Progenitor cell of endocrine pancreas (in vitro differentiated cells): ENCODE measurements at regions not wholly inside any gene's neighbourhood (a gene's known extent, or its start where the extent isn't known, plus 50 kb on each side); places are given as distances from the start of the nearest gene placed in this dataset.

ENCODE experiments used
- DNase-seq: peaks from one replicate; pipeline ENCODE4 v3.0.0; 2021; ENCODE audit warnings: low spot score; ENCODE audit not compliant: unreplicated experiment
- H3K27ac Mint-ChIP-seq: 2 replicates; pipeline ENCODE4 v1.8.0; 2021; ENCODE audit warnings: mild to moderate bottlenecking, moderate library complexity, mixed read lengths
- H3K27me3 Mint-ChIP-seq: 2 replicates; pipeline ENCODE4 v1.8.0; 2021; ENCODE audit warnings: mixed read lengths
- H3K36me3 Mint-ChIP-seq: 2 replicates; pipeline ENCODE4 v1.8.0; 2022; ENCODE audit warnings: mixed read lengths; ENCODE audit not compliant: insufficient read depth
- H3K4me1 Mint-ChIP-seq: 2 replicates; pipeline ENCODE4 v1.8.0; 2021; ENCODE audit warnings: low read depth, mixed read lengths
- H3K4me3 Mint-ChIP-seq: 2 replicates; pipeline ENCODE4 v1.8.0; 2021; ENCODE audit warnings: low read depth, mild to moderate bottlenecking, moderate library complexity, mixed read lengths
- H3K9me3 Mint-ChIP-seq: 2 replicates; pipeline ENCODE4 v1.8.0; 2021; ENCODE audit warnings: low read depth, mixed read lengths
- CTCF ChIP-seq: fragments of 200-600 bp; sonication (generic); IDR thresholded peaks from one replicate; pipeline ENCODE4 v1.5.0; 2021; ENCODE audit warnings: antibody characterized with exemption, mild to moderate bottlenecking; ENCODE audit not compliant: unreplicated experiment

- Mint-ChIP-seq H3K4me3 (no peak overlapping the region), H3K4me1 (peaks cover 1% of the 10 kb centered on the region), H3K9me3 (peaks cover 8% of the 10 kb centered on the region), H3K27me3 (no peaks in the 10 kb centered on the region), H3K27ac (no peak overlapping the region), H3K36me3 (no peaks in the 10 kb centered on the region)
- DNase-seq, result no peak
- TF ChIP-seq CTCF, result no peak
These were observed 73.3 kb upstream of the MTPN start for GRCh38 chr7:136050462-136050847.

GRCh38 chr7:136049818-136050461, 72.8 kb upstream of the MTPN start:
- no peak for TF ChIP-seq CTCF
- DNase-seq, result no peak
- H3K9me3 Mint-ChIP-seq, result peaks cover 10% of the 10 kb centered on the region
- no peak overlapping the region for H3K27ac Mint-ChIP-seq
- H3K36me3 Mint-ChIP-seq, result no peaks in the 10 kb centered on the region
- H3K4me1 Mint-ChIP-seq, result no peaks in the 10 kb centered on the region
- no peaks in the 10 kb centered on the region for H3K27me3 Mint-ChIP-seq
- H3K4me3 Mint-ChIP-seq, result no peak overlapping the region

- Mint-ChIP-seq H3K36me3 (no peaks in the 10 kb centered on the region), H3K4me1 (no peaks in the 10 kb centered on the region), H3K4me3 (no peak overlapping the region), H3K27me3 (no peaks in the 10 kb centered on the region), H3K9me3 (peaks cover 10% of the 10 kb centered on the region), H3K27ac (no peak overlapping the region)
- no peak for DNase-seq
- no peak for TF ChIP-seq CTCF
These were observed 72.0 kb upstream of the MTPN start for GRCh38 chr7:136049117-136049516.

- Mint-ChIP-seq H3K27me3 (no peaks in the 10 kb centered on the region), H3K27ac (no peak overlapping the region), H3K4me3 (no peak overlapping the region), H3K36me3 (no peaks in the 10 kb centered on the region), H3K4me1 (no peaks in the 10 kb centered on the region), H3K9me3 (peaks cover 10% of the 10 kb centered on the region)
- DNase-seq, result no peak
- TF ChIP-seq CTCF, result no peak
These were observed 69.4 kb upstream of the MTPN start for GRCh38 chr7:136046548-136046947.

GRCh38 chr7:136045992-136046391, 68.8 kb upstream of the MTPN start:
- no peak for TF ChIP-seq CTCF
- Mint-ChIP-seq H3K27ac (no peak overlapping the region), H3K27me3 (no peaks in the 10 kb centered on the region), H3K9me3 (peaks cover 10% of the 10 kb centered on the region), H3K4me3 (no peak overlapping the region), H3K36me3 (no peaks in the 10 kb centered on the region), H3K4me1 (no peaks in the 10 kb centered on the region)
- no peak for DNase-seq
